Mucosa of gallbladder (tissue), 1 donor: ENCODE measurements at regions not wholly inside any gene's neighbourhood (a gene's known extent, or its start where the extent isn't known, plus 50 kb on each side); places are given as distances from the start of the nearest gene placed in this dataset.
"Not testable (repeated sequence)": the region's sequence is repeated elsewhere in the genome, so short reads cannot be mapped to it uniquely, and the experiment has no call there.

ENCODE experiments used
- DNase-seq: peaks from one replicate; pipeline ENCODE4 v3.0.0-alpha.2; 2020; ENCODE audit warnings: low spot score
- donor health status: DM: no; HTN: no; CAD: no.

- peak; percentile 4 for DNase-seq
Measured at GRCh38 chr2:240240017-240240734, 99.7 kb upstream of the OTOS start.

- no peak for DNase-seq
Measured at GRCh38 chr2:240240781-240241180, 100.3 kb upstream of the OTOS start.

DNA sequence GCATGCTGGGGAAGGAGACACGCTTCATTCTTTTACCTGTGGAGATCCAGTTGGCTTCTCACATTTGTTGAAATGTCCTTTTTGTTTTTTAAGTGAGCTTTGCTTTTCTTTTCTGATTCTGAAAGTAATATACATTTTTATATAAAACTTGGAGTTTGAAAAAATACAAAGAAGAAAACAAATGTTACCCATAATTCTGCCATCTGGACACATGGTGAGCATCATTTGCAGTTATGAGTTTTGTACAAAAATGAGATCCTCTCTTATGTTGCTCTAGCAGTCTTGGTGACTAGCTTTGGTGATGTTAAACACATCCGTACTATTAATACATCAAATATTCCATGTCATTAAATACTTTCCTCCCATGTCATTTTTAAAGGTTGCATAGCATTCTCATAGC is 101.1 kb upstream of the OTOS start:
- no peak for DNase-seq

GRCh38 chr2:240243049-240243448 is 102.6 kb upstream of the OTOS start:
- DNase-seq: not testable (repeated sequence)

GRCh38 chr2:240244543-240244942 is 104.1 kb upstream of the OTOS start:
- no peak for DNase-seq

DNA sequence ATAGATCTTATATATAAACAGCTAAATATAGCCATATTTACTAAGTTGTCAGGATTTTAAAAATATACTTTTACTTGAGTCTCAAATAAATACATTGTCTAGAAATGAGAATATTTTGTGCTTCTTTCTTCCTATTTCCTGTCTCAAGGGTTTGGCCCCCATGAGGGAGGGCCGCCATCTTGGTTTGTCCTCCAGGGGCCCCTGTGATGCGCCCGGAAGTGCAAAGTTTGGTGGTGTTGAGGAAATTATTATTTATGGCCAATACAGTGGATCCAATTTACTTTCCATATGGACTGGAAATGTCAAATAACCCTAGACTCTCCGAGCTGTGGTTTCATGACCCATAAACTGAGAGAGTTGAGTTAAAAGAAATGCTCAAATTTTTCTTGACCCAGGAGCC is 104.7 kb upstream of the OTOS start:
- DNase-seq: no peak

GRCh38 chr2:240245706-240246105 is 105.2 kb upstream of the OTOS start:
- DNase-seq: no peak

DNA sequence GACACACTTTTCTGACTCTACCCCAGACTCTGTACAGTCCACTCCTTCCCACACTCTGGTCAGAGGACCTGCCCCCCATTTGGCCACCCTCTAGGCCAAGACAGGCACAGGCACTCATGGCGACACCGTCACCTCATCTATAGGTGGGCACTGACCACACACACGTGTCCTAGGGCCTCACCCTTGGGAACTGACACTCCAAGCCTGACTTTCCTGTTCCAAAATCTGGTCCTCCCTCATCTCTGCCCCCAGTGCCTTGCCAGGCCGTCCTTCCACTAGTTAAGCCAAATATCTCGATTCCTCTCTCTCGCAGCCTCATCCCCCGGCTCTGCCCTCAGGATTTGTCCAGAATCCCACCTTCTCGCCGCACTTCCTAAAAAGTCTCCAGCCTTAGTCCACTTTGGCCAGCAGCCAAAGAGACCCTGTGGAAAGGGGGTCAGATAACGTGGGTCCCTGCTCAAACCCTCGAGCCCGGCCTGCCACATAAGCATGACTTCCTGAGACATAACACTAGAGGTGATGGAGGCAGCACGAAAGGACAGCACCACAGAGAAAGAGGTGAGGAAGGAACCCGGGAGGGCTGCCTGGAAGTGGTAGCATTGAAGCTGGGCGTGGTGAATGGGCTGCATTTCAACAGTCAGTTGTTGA is 105.8 kb upstream of the OTOS start:
- DNase-seq: no peak

DNA sequence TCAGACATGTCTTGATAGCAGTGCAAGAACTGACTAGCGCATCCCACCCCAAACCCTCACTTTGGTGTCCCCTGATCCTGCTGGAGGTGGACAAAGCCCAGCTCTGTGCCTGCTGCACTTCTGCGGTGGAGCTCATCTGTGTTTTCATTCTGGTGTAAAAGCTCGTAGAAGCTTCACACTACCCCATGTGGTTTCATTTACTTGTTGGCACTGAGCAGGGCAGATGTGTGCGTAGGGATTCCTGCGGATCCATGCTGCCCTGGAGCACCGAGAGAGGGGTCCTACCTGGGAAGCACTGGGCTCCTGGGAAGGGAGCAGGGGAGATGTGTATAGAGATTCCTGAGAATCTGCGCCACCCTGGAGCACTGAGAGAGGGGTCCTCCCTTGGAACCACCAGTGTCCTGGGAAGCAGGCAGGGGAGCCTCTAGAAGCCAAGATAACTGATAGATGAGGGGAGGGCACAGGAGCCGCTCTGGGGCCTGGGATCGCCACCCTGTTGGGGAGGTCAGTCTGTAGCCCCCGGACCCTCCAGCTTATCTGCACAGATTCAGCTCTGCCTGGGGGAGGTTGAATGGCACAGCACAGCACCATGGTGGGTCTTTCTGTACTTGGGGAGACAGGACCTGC is 106.9 kb upstream of the OTOS start:
- DNase-seq: no peak

DNA sequence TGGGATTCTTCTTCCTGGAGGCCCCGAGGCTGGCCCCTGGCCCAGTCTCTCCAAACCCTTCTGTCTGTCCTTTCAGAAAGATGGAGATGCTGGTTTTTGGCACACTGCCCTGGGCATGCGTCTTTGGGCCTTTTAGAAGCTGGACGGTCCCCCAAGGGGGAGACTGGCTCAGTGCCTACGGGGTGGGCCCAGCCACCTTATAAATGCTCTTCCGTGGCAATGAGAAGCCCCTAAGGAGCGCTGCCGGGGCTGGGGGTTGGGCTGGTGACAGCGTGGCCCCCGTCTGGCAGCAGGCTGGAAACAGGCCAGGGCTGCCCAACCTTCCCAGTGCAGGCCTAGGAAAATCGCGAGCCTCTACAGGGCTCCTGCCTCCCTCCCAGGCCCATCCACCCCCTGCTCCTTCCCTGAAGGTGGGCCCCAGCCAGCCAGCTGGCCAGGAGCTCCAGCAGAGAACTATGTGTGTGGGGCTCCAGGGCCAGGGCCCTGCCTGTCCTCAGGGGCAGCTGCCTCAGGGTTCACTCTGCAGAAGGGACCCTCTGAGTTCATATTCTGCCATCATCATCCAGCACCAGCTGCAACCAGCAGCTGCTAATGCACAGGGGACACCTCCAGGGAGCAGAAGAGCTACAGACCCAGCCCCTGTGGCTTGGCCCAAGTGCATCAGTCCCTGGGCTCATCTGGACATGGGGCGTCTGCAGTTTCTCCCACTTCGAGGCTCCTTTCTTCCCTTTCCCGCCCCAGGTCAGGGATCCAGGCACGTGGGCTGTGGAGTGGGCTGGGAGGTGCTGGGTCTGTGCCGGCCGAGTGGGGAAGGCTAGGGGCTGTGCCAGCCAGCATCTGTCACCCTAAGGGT is 107.6 kb upstream of the OTOS start:
- DNase-seq: peak; percentile 10

- DNase-seq: peak; percentile 8
Measured at GRCh38 chr2:240248721-240249422, 108.4 kb upstream of the OTOS start.

DNA sequence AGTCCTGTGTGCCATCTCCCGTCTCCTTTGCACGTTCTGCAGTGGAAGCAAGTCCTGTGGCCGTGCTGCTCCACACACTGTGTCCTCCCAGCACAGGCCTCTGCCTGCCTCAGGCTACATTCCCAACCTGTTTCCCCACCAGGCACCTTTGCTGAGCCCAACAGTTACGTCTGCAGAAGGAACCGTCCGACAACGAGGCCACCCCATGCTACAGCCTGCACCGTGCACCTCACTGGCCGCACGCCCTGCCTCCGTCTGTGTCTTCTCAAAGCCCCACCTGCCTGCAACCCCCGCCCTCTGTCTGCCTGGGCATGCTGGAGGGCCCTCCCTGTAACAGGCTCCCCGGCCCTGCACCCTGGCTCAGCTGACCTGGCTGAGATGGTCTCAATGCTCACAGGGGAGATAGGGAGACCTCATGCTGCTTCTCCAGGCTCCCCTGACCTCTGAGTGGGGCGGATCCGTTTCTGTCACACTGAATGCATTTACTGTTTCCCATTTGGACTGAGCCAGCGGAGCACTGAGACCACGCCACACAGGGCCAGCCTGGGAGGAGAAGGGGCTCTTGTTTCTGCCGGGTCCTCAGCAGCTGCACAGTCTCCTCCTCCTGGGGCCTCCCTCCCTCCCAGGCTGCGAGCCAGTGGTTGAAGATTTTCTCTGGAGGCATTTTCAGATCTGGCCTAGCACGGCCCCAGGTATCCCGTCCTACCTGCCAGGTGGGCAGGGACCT is 109.1 kb upstream of the OTOS start:
- peak; percentile 8 for DNase-seq

DNA sequence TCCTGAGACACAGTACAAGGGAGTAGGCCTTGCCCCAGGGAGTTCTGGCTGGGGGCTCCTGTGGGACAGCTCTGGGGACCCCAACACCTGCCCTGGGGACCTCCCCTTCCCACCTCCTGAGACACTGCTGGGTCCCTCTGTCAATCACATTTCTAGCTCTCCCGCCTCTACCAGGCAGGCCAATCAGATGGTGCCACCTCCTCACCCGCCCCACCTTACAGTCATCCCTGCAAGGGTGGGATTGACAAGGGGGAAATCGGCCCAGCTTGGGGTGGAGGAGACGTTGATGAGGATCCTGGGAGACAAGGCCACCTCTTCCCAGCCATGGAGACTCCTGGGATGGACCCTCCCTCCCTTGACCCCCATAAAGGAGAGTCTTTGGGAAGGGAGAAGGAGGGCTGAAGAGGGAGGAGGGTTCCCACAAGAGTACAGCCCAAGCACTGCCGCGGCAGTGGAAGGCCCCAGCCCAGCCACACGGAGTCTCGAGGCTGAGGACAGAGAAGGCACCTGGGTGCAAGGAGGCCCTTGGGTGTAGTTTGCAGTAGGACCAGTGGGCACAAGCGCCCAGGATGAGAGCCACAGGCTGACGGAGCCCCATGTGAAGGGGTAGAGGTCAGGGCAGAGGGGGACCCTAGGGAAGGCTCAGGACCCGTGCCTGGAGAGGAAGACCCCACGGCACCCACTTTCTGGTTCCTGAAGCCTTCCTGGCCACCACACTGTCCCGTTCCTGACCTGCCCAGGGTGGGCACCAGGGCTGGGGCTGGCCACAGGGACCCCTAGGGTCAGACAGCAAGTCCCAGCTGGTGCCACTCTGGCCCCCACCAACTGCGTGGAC is 109.9 kb upstream of the OTOS start:
- no peak for DNase-seq

GRCh38 chr2:240250985-240251847 is 110.8 kb upstream of the OTOS start:
- peak; percentile 89 for DNase-seq

GRCh38 chr2:240251848-240252190 is 111.4 kb upstream of the OTOS start:
- DNase-seq: no peak

- no peak for DNase-seq
Measured at GRCh38 chr2:240252191-240252871, 111.9 kb upstream of the OTOS start.

- no peak for DNase-seq
Measured at GRCh38 chr2:240252872-240253511, 112.5 kb upstream of the OTOS start.

DNA sequence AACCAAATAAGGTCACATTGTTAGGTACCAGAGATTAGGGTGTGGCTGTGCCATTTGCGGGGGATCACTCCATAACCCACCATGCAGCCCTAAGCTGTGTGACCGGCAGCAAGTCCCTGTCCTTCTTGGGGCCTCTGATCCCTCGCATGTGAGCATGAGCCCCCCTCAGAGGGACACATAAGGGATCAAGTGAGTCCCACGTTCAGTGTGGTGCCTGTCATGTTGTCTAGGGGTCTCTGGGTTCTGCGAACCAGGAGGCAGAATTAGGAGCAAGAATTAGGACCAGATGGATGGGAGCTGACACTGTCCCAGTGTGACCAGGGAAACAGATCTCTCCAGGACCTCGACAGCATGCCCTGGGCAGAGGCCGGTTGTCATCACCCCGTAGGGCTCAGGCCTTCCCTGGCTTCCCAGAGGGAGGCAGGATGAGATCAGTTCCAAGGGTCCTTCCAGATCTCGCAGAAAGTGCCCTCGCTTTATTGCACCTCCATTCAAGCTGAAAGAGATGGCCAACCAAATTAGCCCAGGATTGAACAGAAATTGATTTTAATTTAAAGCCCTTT is 113.2 kb upstream of the OTOS start:
- no peak for DNase-seq
